ENCODE measurements at regions not wholly inside any gene's neighbourhood (a gene's known extent, or its start where the extent isn't known, plus 50 kb on each side); places are given as distances from the start of the nearest gene placed in this dataset.

GRCh38 chr14:53882684-53883083, 73.9 kb downstream of the BMP4 start:
- H3K79me1 ChIP-seq (replicated peaks; ENCODE audit: low read length, poor library complexity, severe bottlenecking) = no peaks in the 10 kb centered on the region
- no peak overlapping the region for H3K4me2 ChIP-seq (ENCODE audit: low read length, poor library complexity, severe bottlenecking)
- no peaks in the 10 kb centered on the region for H3K36me3 ChIP-seq (ENCODE audit: control insufficient read depth in 1 of 2, insufficient read depth in 2 of 2, low read depth in 1 of 2, low read length in 2 of 2)
- H4K8ac ChIP-seq (ENCODE audit: low read length) = no peak overlapping the region
- no peak overlapping the region for H3K4ac ChIP-seq (ENCODE audit: low read depth in 1 of 2, low read length in 2 of 2)
- no peak overlapping the region for H3K23ac ChIP-seq (ENCODE audit: low read length in 2 of 2)
- no peak overlapping the region for H2BK5ac ChIP-seq (ENCODE audit: low read depth, low read length, poor library complexity, severe bottlenecking)
- H4K91ac ChIP-seq (ENCODE audit: low read length) = no peak overlapping the region
- WGBS = 48% methylated on average over 3 of the region's 4 CpGs
- no peak overlapping the region for H3K14ac ChIP-seq (ENCODE audit: low read length in 2 of 2)
- peak; percentile 63 for DNase-seq
- no peak overlapping the region for H3K18ac ChIP-seq (ENCODE audit: low read depth in 1 of 2, low read length in 2 of 2)
- H2AFZ ChIP-seq (ENCODE audit: low read depth, low read length) = no peak overlapping the region
- no peaks in the 10 kb centered on the region for H3K27me3 ChIP-seq (ENCODE audit: control insufficient read depth in 1 of 2, insufficient read depth in 1 of 2, low read length in 2 of 2)
- no peaks in the 10 kb centered on the region for H3K9me3 ChIP-seq (ENCODE audit: control insufficient read depth, low read length)
- H2BK120ac ChIP-seq (ENCODE audit: low read depth, low read length) = no peak overlapping the region
- no peak overlapping the region for H3K27ac ChIP-seq (ENCODE audit: low read length, poor library complexity, severe bottlenecking)
- H3K4me1 ChIP-seq (ENCODE audit: control insufficient read depth, insufficient read depth, low read depth, low read length) = no peaks in the 10 kb centered on the region
- no peak overlapping the region for H2BK15ac ChIP-seq (ENCODE audit: low read depth, poor library complexity, severe bottlenecking)
- no peak overlapping the region for H2AK5ac ChIP-seq (ENCODE audit: low read length, severe bottlenecking)
- no peak overlapping the region for H3K4me3 ChIP-seq (ENCODE audit: insufficient read depth in 1 of 2, low read depth in 1 of 2, low read length in 2 of 2)
- no peak overlapping the region for H2BK12ac ChIP-seq (ENCODE audit: low read length in 2 of 2)
- H3K9ac ChIP-seq (ENCODE audit: low read length) = no peak overlapping the region

- H3K27ac ChIP-seq (ENCODE audit: low read length, poor library complexity, severe bottlenecking) = no peak overlapping the region
- no peak overlapping the region for H2BK120ac ChIP-seq (ENCODE audit: low read depth, low read length)
- no peak overlapping the region for H3K14ac ChIP-seq (ENCODE audit: low read length in 2 of 2)
- WGBS = no CpG with 5 or more reads among the region's 5 CpGs
- H3K4me2 ChIP-seq (ENCODE audit: low read length, poor library complexity, severe bottlenecking) = no peak overlapping the region
- H3K9ac ChIP-seq (ENCODE audit: low read length) = no peak overlapping the region
- H2BK12ac ChIP-seq (ENCODE audit: low read length in 2 of 2) = no peak overlapping the region
- DNase-seq = no peak
- no peak overlapping the region for H4K8ac ChIP-seq (ENCODE audit: low read length)
- no peaks in the 10 kb centered on the region for H3K79me1 ChIP-seq (replicated peaks; ENCODE audit: low read length, poor library complexity, severe bottlenecking)
- H3K9me3 ChIP-seq (ENCODE audit: control insufficient read depth, low read length) = no peaks in the 10 kb centered on the region
- H2AK5ac ChIP-seq (ENCODE audit: low read length, severe bottlenecking) = no peak overlapping the region
- no peak overlapping the region for H3K23ac ChIP-seq (ENCODE audit: low read length in 2 of 2)
- no peak overlapping the region for H3K18ac ChIP-seq (ENCODE audit: low read depth in 1 of 2, low read length in 2 of 2)
- H2BK5ac ChIP-seq (ENCODE audit: low read depth, low read length, poor library complexity, severe bottlenecking) = no peak overlapping the region
- H3K36me3 ChIP-seq (ENCODE audit: control insufficient read depth in 1 of 2, insufficient read depth in 2 of 2, low read depth in 1 of 2, low read length in 2 of 2) = no peaks in the 10 kb centered on the region
- no peak overlapping the region for H2AFZ ChIP-seq (ENCODE audit: low read depth, low read length)
- H3K4ac ChIP-seq (ENCODE audit: low read depth in 1 of 2, low read length in 2 of 2) = no peak overlapping the region
- H3K4me3 ChIP-seq (ENCODE audit: insufficient read depth in 1 of 2, low read depth in 1 of 2, low read length in 2 of 2) = no peak overlapping the region
- no peak overlapping the region for H4K91ac ChIP-seq (ENCODE audit: low read length)
- no peak overlapping the region for H2BK15ac ChIP-seq (ENCODE audit: low read depth, poor library complexity, severe bottlenecking)
- no peaks in the 10 kb centered on the region for H3K27me3 ChIP-seq (ENCODE audit: control insufficient read depth in 1 of 2, insufficient read depth in 1 of 2, low read length in 2 of 2)
- no peaks in the 10 kb centered on the region for H3K4me1 ChIP-seq (ENCODE audit: control insufficient read depth, insufficient read depth, low read depth, low read length)
Measured at GRCh38 chr14:53881921-53882320, 74.7 kb downstream of the BMP4 start.

- no peak overlapping the region for H2AK5ac ChIP-seq (ENCODE audit: low read length, severe bottlenecking)
- no peak overlapping the region for H2BK120ac ChIP-seq (ENCODE audit: low read depth, low read length)
- no peaks in the 10 kb centered on the region for H3K9me3 ChIP-seq (ENCODE audit: control insufficient read depth, low read length)
- H4K91ac ChIP-seq (ENCODE audit: low read length) = no peak overlapping the region
- H2BK5ac ChIP-seq (ENCODE audit: low read depth, low read length, poor library complexity, severe bottlenecking) = no peak overlapping the region
- no peak overlapping the region for H3K4me3 ChIP-seq (ENCODE audit: insufficient read depth in 1 of 2, low read depth in 1 of 2, low read length in 2 of 2)
- H3K79me1 ChIP-seq (replicated peaks; ENCODE audit: low read length, poor library complexity, severe bottlenecking) = no peaks in the 10 kb centered on the region
- no peak overlapping the region for H3K23ac ChIP-seq (ENCODE audit: low read length in 2 of 2)
- H2BK15ac ChIP-seq (ENCODE audit: low read depth, poor library complexity, severe bottlenecking) = no peak overlapping the region
- H3K4ac ChIP-seq (ENCODE audit: low read depth in 1 of 2, low read length in 2 of 2) = no peak overlapping the region
- H3K14ac ChIP-seq (ENCODE audit: low read length in 2 of 2) = no peak overlapping the region
- no peak overlapping the region for H2BK12ac ChIP-seq (ENCODE audit: low read length in 2 of 2)
- peak; percentile 87 for DNase-seq
- no peak overlapping the region for H4K8ac ChIP-seq (ENCODE audit: low read length)
- H3K36me3 ChIP-seq (ENCODE audit: control insufficient read depth in 1 of 2, insufficient read depth in 2 of 2, low read depth in 1 of 2, low read length in 2 of 2) = no peaks in the 10 kb centered on the region
- 0% methylated on average over 1 of the region's 4 CpGs for WGBS
- no peak overlapping the region for H3K18ac ChIP-seq (ENCODE audit: low read depth in 1 of 2, low read length in 2 of 2)
- H3K4me1 ChIP-seq (ENCODE audit: control insufficient read depth, insufficient read depth, low read depth, low read length) = no peaks in the 10 kb centered on the region
- H2AFZ ChIP-seq (ENCODE audit: low read depth, low read length) = no peak overlapping the region
- no peak overlapping the region for H3K9ac ChIP-seq (ENCODE audit: low read length)
- H3K4me2 ChIP-seq (ENCODE audit: low read length, poor library complexity, severe bottlenecking) = no peak overlapping the region
- peak overlapping the region; percentile 68 for H3K27ac ChIP-seq (ENCODE audit: low read length, poor library complexity, severe bottlenecking)
- H3K27me3 ChIP-seq (ENCODE audit: control insufficient read depth in 1 of 2, insufficient read depth in 1 of 2, low read length in 2 of 2) = no peaks in the 10 kb centered on the region
Measured at GRCh38 chr14:53881161-53881871, 75.3 kb downstream of the BMP4 start.

- Histone ChIP-seq H4K91ac (ENCODE audit: low read length) (no peak overlapping the region), H3K4me1 (ENCODE audit: control insufficient read depth, insufficient read depth, low read depth, low read length) (no peaks in the 10 kb centered on the region), H2AFZ (ENCODE audit: low read depth, low read length) (no peak overlapping the region), H3K79me1 (replicated peaks; ENCODE audit: low read length, poor library complexity, severe bottlenecking) (no peaks in the 10 kb centered on the region), H3K4me3 (ENCODE audit: insufficient read depth in 1 of 2, low read depth in 1 of 2, low read length in 2 of 2) (no peak overlapping the region), H2BK5ac (ENCODE audit: low read depth, low read length, poor library complexity, severe bottlenecking) (no peak overlapping the region), H3K9me3 (ENCODE audit: control insufficient read depth, low read length) (no peaks in the 10 kb centered on the region), H2BK12ac (ENCODE audit: low read length in 2 of 2) (no peak overlapping the region), H3K18ac (ENCODE audit: low read depth in 1 of 2, low read length in 2 of 2) (no peak overlapping the region), H3K4ac (ENCODE audit: low read depth in 1 of 2, low read length in 2 of 2) (no peak overlapping the region), H3K14ac (ENCODE audit: low read length in 2 of 2) (no peak overlapping the region), H4K8ac (ENCODE audit: low read length) (no peak overlapping the region), H3K27me3 (ENCODE audit: control insufficient read depth in 1 of 2, insufficient read depth in 1 of 2, low read length in 2 of 2) (no peaks in the 10 kb centered on the region), H3K23ac (ENCODE audit: low read length in 2 of 2) (no peak overlapping the region), H2AK5ac (ENCODE audit: low read length, severe bottlenecking) (no peak overlapping the region), H3K9ac (ENCODE audit: low read length) (no peak overlapping the region), H3K27ac (ENCODE audit: low read length, poor library complexity, severe bottlenecking) (peak overlapping the region; percentile 40), H3K36me3 (ENCODE audit: control insufficient read depth in 1 of 2, insufficient read depth in 2 of 2, low read depth in 1 of 2, low read length in 2 of 2) (no peaks in the 10 kb centered on the region), H2BK15ac (ENCODE audit: low read depth, poor library complexity, severe bottlenecking) (no peak overlapping the region), H3K4me2 (ENCODE audit: low read length, poor library complexity, severe bottlenecking) (no peak overlapping the region), H2BK120ac (ENCODE audit: low read depth, low read length) (no peak overlapping the region)
- no peak for DNase-seq
- WGBS = 100% methylated on average over 1 of the region's 1 CpG
Measured at GRCh38 chr14:53880761-53881160, 75.9 kb downstream of the BMP4 start.
